OCI-LY1 (cell line): ENCODE measurements at regions not wholly inside any gene's neighbourhood (a gene's known extent, or its start where the extent isn't known, plus 50 kb on each side); places are given as distances from the start of the nearest gene placed in this dataset.

Experiments used
- H2AFZ ChIP-seq: fragments of 200-600 bp; sonication (generic), shearing (Covaris generic); 2 replicates; pipeline ENCODE4 v1.6.0; 2014; ENCODE audit warnings: antibody characterized with exemption, mild to moderate bottlenecking, low read length
- H3F3A ChIP-seq: fragments of 200-600 bp; sonication (generic), shearing (Covaris generic); 2 replicates; pipeline ENCODE4 v1.6.0; 2014; ENCODE audit warnings: mild to moderate bottlenecking, antibody characterized with exemption, low read length, moderate library complexity; ENCODE audit not compliant: insufficient read depth
- H3K27ac ChIP-seq: fragments of 200-600 bp; sonication (generic); 2 replicates; pipeline ENCODE4 v1.5.1; 2014; ENCODE audit warnings: low read length, mixed run types, mild to moderate bottlenecking, low read depth; ENCODE audit not compliant: poor library complexity, severe bottlenecking
- H3K27me3 ChIP-seq: fragments of 200-600 bp; sonication (generic); 2 replicates; pipeline ENCODE4 v1.6.0; 2014; ENCODE audit warnings: antibody characterized with exemption, mild to moderate bottlenecking, low read length, moderate library complexity; ENCODE audit not compliant: insufficient read depth
- H3K36me3 ChIP-seq: fragments of 200-600 bp; sonication (generic); 2 replicates; pipeline ENCODE4 v1.6.1; 2014; ENCODE audit warnings: mild to moderate bottlenecking, antibody characterized with exemption, low read length, moderate library complexity, mixed read lengths; ENCODE audit not compliant: insufficient read depth
- H3K4me1 ChIP-seq: fragments of 200-600 bp; sonication (generic); 2 replicates; pipeline ENCODE4 v1.5.1; 2014; ENCODE audit warnings: mild to moderate bottlenecking, low read length, moderate library complexity; ENCODE audit not compliant: insufficient read depth, severe bottlenecking
- H3K4me2 ChIP-seq: fragments of 200-600 bp; sonication (generic), shearing (Covaris generic); 2 replicates; pipeline ENCODE4 v1.6.1; 2014; ENCODE audit warnings: low read length
- H3K4me3 ChIP-seq: fragments of 200-600 bp; sonication (generic); 2 replicates; pipeline ENCODE4 v1.5.1; 2014; ENCODE audit warnings: low read length, low read depth, mild to moderate bottlenecking, mixed read lengths; ENCODE audit not compliant: poor library complexity, severe bottlenecking
- H3K79me2 ChIP-seq: fragments of 200-600 bp; shearing (Covaris generic); 2 replicates; pipeline ENCODE4 v1.6.1; 2016; ENCODE audit warnings: mixed run types, low read length, mixed read lengths; ENCODE audit not compliant: insufficient read depth
- H3K9ac ChIP-seq: fragments of 200-600 bp; sonication (generic), shearing (Covaris generic); 2 replicates; pipeline ENCODE4 v1.6.1; 2014; ENCODE audit warnings: mild to moderate bottlenecking, low read length, mixed read lengths
- H3K9me2 ChIP-seq: fragments of 200-600 bp; sonication (generic), shearing (Covaris generic); 2 replicates; pipeline ENCODE4 v1.6.1; 2014; ENCODE audit warnings: low read depth, mild to moderate bottlenecking, low read length, mixed read lengths
- H3K9me3 ChIP-seq: fragments of 200-600 bp; shearing (Covaris generic); 2 replicates; pipeline ENCODE4 v1.6.1; 2014; ENCODE audit warnings: low read length, mixed read lengths
- H4K20me1 ChIP-seq: fragments of 200-600 bp; sonication (generic), shearing (Covaris generic); 2 replicates; pipeline ENCODE4 v1.6.0; 2016; ENCODE audit warnings: mild to moderate bottlenecking, low read length; ENCODE audit not compliant: insufficient read depth
- EZH2 ChIP-seq: fragments of 200-600 bp; sonication (generic), shearing (Covaris generic); IDR thresholded peaks from 2 replicates; pipeline ENCODE4 v1.8.0; 2017; ENCODE audit warnings: borderline replicate concordance, mixed run types, mild to moderate bottlenecking, antibody characterized with exemption, low read length, moderate library complexity, mixed read lengths
- TF ChIP-seq, protein P1 (sequence below): fragments of 200-600 bp; sonication (generic), shearing (Covaris generic); IDR thresholded peaks from 2 replicates; pipeline ENCODE4 v1.5.1; 2017; ENCODE audit warnings: mild to moderate bottlenecking, antibody characterized with exemption, low read length, moderate library complexity, mixed read lengths

DNA sequence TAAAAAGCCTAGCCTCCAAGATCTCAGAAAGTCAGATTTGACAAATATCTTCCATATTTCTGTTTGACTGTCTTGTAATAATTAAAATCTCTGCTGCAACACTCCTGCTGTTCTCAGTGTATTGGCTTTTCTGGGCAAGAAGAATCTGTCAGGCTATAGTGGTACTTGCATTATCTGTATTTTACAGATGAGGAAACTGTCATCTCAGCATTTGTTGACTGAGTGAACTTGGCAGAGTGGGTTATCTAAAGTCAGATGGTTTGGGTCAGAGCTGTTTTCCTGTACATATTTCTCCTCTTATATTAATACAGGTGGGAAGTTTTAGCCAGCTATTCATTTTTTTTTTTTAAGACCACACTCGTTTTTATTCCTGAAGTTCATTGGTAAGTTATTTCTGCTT is 1378.2 kb upstream of the PCDH20 start:
- Histone ChIP-seq H3F3A (no peaks in the 10 kb centered on the region), H3K36me3 (no peaks in the 10 kb centered on the region), H3K4me3 (no peak overlapping the region), H4K20me1 (no peaks in the 10 kb centered on the region), H3K27me3 (no peaks in the 10 kb centered on the region), H3K4me2 (no peak overlapping the region), H3K9ac (no peak overlapping the region), H3K4me1 (peaks cover 6% of the 10 kb centered on the region), H2AFZ (no peak overlapping the region), H3K27ac (no peak overlapping the region), H3K9me2 (no peaks in the 10 kb centered on the region), H3K9me3 (no peaks in the 10 kb centered on the region), H3K79me2 (no peaks in the 10 kb centered on the region)
- TF ChIP-seq, protein P1, sequence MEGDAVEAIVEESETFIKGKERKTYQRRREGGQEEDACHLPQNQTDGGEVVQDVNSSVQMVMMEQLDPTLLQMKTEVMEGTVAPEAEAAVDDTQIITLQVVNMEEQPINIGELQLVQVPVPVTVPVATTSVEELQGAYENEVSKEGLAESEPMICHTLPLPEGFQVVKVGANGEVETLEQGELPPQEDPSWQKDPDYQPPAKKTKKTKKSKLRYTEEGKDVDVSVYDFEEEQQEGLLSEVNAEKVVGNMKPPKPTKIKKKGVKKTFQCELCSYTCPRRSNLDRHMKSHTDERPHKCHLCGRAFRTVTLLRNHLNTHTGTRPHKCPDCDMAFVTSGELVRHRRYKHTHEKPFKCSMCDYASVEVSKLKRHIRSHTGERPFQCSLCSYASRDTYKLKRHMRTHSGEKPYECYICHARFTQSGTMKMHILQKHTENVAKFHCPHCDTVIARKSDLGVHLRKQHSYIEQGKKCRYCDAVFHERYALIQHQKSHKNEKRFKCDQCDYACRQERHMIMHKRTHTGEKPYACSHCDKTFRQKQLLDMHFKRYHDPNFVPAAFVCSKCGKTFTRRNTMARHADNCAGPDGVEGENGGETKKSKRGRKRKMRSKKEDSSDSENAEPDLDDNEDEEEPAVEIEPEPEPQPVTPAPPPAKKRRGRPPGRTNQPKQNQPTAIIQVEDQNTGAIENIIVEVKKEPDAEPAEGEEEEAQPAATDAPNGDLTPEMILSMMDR, result no peak
- TF ChIP-seq EZH2, result no peak

DNA sequence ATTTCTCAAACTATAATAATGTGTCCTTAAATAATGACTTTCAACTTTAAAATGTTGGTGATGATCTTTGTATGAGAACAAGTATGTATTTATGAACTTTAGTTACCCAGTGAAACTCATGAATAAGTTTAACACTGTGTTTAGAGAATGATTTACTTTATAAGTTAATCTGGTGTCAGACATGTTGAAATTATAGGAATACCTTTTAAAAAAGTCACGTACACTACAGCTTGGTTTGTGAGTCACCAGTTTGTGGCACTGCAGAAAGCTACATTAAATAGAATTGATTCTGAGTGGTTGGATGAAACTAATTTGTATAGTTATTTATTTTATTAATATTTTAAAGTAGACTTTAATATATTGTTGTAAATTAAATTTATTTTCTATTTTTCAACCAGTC is 1366.2 kb upstream of the PCDH20 start:
- no peak overlapping the region for H3K4me2 ChIP-seq
- no peaks in the 10 kb centered on the region for H3K4me1 ChIP-seq
- H3K9ac ChIP-seq, result no peak overlapping the region
- no peaks in the 10 kb centered on the region for H3K79me2 ChIP-seq
- no peaks in the 10 kb centered on the region for H3K36me3 ChIP-seq
- no peak overlapping the region for H2AFZ ChIP-seq
- no peaks in the 10 kb centered on the region for H3K9me3 ChIP-seq
- no peaks in the 10 kb centered on the region for H3F3A ChIP-seq
- H3K27me3 ChIP-seq, result no peaks in the 10 kb centered on the region
- H4K20me1 ChIP-seq, result no peaks in the 10 kb centered on the region
- no peak overlapping the region for H3K4me3 ChIP-seq
- no peaks in the 10 kb centered on the region for H3K9me2 ChIP-seq
- TF ChIP-seq, protein P1, result no peak
- no peak for TF ChIP-seq EZH2
- no peak overlapping the region for H3K27ac ChIP-seq

DNA sequence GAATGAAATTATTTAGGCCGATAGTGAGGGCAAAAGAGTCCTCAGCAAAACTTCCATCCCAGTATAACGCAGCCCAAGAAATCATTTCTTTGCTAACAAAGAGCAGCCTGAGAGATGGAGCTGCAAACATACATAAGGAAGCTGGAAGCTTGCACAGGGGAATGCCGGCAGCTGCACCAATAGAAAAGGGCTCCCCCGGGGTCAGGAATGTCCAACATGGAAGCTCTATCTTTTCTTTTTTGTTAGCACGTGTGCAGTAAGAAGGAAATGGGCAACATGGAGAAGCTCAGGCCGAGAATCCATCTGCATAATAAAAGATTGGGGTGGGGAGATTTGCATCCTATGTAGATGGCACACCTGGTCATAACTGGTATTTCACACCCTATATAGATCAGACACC is 1363.5 kb upstream of the PCDH20 start:
- Histone ChIP-seq H3K9me2 (no peaks in the 10 kb centered on the region), H3K9ac (no peak overlapping the region), H3K27me3 (no peaks in the 10 kb centered on the region), H3K4me3 (no peak overlapping the region), H3K4me2 (no peak overlapping the region), H3K79me2 (no peaks in the 10 kb centered on the region), H3F3A (no peaks in the 10 kb centered on the region), H3K36me3 (no peaks in the 10 kb centered on the region), H4K20me1 (no peaks in the 10 kb centered on the region), H2AFZ (no peak overlapping the region), H3K9me3 (no peaks in the 10 kb centered on the region), H3K27ac (no peak overlapping the region), H3K4me1 (peaks cover 4% of the 10 kb centered on the region)
- no peak for TF ChIP-seq EZH2
- TF ChIP-seq, protein P1, result no peak
